ENCODE measurements at regions not wholly inside any gene's neighbourhood (a gene's known extent, or its start where the extent isn't known, plus 50 kb on each side); places are given as distances from the start of the nearest gene placed in this dataset.
A peak's percentile ranks its signal among the peaks of the same experiment; 100 is the strongest.

DNA sequence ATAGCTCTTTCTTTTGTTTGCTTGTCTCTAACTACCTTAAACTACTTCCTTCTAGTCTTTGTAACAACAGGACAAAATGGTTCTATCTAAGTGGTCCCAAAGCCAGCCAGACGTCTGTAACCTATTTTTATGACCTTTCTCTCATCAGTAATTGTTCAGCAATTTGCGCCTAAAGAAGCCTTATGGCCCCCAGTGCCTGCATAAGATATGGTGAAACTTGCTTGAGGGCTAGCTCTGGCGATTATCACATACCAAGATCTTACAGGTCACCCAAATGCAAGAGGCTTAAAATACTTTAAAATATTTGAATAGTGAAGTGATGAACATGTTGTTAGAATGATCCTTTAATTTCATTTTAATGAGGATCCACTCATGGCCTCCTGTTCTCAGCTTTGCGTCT is 369.4 kb downstream of the SOX2 start:
- WGBS (ENCODE audit: insufficient coverage, low lambda C conversion rate), result no CpG with 5 or more reads among the region's 4 CpGs
- Histone ChIP-seq H3K4me1 (ENCODE audit: control insufficient read depth, insufficient read depth, low read length) (no peaks in the 10 kb centered on the region), H3K36me3 (ENCODE audit: control insufficient read depth, insufficient read depth, low read length) (no peaks in the 10 kb centered on the region), H3K9me3 (ENCODE audit: control insufficient read depth, low read depth, low read length) (no peaks in the 10 kb centered on the region), H3K27me3 (ENCODE audit: control insufficient read depth, insufficient read depth, low read length) (no peaks in the 10 kb centered on the region), H3K4me3 (ENCODE audit: low read length) (no peak overlapping the region), H3K27ac (ENCODE audit: low read length) (no peak overlapping the region)
- peak in 1 of 2 donors; percentile 16 for DNase-seq

DNA sequence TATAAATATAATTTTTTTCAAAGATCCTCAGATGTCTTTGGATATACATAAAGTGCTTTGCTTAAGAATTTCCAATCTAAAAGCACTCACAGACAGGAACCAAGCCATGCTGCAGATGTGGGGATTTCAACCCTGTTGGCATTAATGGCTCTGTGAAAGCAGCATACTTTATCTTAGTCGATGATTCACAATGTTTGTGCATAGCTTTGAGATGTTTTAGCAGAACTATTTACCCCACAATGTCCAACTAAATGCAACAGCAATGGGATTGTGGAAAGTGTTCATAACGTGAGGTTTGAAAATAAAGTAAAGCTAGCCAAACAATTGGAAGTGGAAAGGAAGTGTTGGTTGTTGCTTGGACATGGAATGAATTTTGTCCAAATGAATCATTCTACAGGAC is 371.4 kb downstream of the SOX2 start:
- Histone ChIP-seq H3K9me3 (ENCODE audit: control insufficient read depth, low read depth, low read length) (no peaks in the 10 kb centered on the region), H3K27me3 (ENCODE audit: control insufficient read depth, insufficient read depth, low read length) (no peaks in the 10 kb centered on the region), H3K36me3 (ENCODE audit: control insufficient read depth, insufficient read depth, low read length) (no peaks in the 10 kb centered on the region), H3K4me3 (ENCODE audit: low read length) (no peak overlapping the region), H3K4me1 (ENCODE audit: control insufficient read depth, insufficient read depth, low read length) (no peaks in the 10 kb centered on the region), H3K27ac (ENCODE audit: low read length) (no peak overlapping the region)
- DNase-seq, result no peak
- WGBS (ENCODE audit: insufficient coverage, low lambda C conversion rate), result no CpG with 5 or more reads among the region's 2 CpGs

DNA sequence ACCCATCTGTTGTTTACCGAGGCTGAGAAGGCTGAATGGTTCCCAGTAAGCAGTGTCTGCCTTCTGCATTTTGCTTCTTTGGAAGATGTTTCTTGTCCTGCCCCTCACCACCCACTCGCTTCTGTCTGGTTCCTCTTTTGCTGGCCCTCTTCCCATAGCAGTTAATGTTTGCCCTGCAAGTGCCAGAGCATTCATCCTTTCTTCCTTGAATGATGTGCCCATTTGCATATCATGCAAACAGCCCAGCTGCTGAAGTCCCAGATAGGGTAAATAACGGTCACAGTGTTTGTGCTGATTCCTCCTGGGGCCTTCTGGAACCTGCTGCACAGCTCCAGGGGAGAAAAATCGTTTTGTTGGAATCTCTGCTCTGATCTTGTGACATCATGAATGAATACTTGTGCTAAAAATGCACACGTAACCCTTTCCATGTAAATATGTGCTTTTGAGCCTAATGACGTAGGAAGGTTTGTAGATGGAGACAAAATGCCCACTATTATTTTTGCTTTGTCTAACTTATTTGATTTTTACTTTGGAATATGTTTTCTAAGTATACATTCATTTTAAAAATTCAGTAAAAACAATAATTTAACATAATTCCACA is 381.0 kb downstream of the SOX2 start:
- Histone ChIP-seq H3K36me3 (ENCODE audit: control insufficient read depth, insufficient read depth, low read length) (no peaks in the 10 kb centered on the region), H3K27ac (ENCODE audit: low read length) (no peak overlapping the region), H3K27me3 (ENCODE audit: control insufficient read depth, insufficient read depth, low read length) (no peaks in the 10 kb centered on the region), H3K4me3 (ENCODE audit: low read length) (no peak overlapping the region), H3K9me3 (ENCODE audit: control insufficient read depth, low read depth, low read length) (no peaks in the 10 kb centered on the region), H3K4me1 (ENCODE audit: control insufficient read depth, insufficient read depth, low read length) (no peaks in the 10 kb centered on the region)
- DNase-seq, result peak; percentile 19
- 86% methylated on average over 1 of the region's 6 CpGs for WGBS (ENCODE audit: insufficient coverage, low lambda C conversion rate)

DNA sequence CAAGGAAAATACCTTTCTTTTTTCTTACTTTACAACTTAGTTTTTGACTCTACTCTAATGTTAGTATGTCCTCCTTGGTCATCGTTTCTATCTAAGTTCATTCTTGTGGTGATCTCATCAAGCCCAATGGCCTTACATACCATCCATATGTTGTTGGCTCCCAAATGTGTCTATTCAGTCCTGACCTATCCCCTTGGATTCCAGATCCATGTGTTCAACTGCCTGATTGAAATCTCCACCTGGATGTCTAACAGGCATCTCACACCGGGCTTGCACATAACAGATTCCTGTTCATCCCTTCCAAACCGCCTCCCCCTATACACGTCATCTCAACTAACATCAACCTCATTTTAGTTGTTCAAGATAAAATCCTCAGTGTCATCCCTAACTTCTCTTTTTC is 382.6 kb downstream of the SOX2 start:
- no peak overlapping the region for H3K27ac ChIP-seq (ENCODE audit: low read length)
- no peaks in the 10 kb centered on the region for H3K4me1 ChIP-seq (ENCODE audit: control insufficient read depth, insufficient read depth, low read length)
- no peaks in the 10 kb centered on the region for H3K27me3 ChIP-seq (ENCODE audit: control insufficient read depth, insufficient read depth, low read length)
- DNase-seq, result no peak
- WGBS (ENCODE audit: insufficient coverage, low lambda C conversion rate), result 96% methylated on average over 3 of the region's 4 CpGs
- no peaks in the 10 kb centered on the region for H3K36me3 ChIP-seq (ENCODE audit: control insufficient read depth, insufficient read depth, low read length)
- H3K4me3 ChIP-seq (ENCODE audit: low read length), result no peak overlapping the region
- no peaks in the 10 kb centered on the region for H3K9me3 ChIP-seq (ENCODE audit: control insufficient read depth, low read depth, low read length)

DNA sequence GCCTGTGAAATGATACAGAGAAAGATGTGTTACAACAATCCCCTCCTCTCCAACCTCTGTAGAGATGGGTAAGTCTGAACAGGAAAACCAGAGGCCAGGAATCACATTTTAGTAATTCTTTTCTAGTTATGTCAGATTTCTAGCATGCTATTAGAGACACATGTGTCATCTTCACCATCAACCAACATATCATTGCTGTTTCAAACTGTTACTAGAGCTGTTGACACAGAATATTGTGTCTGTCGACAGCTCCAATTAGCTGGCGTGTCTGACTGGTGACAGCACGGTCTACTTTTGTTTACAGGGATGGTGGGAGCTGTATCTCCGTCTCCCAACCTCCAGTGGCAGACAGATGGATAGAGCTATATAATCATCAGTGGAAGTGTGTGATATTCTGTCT is 393.2 kb downstream of the SOX2 start:
- Histone ChIP-seq H3K9me3 (ENCODE audit: control insufficient read depth, low read depth, low read length) (peaks cover 4% of the 10 kb centered on the region), H3K36me3 (ENCODE audit: control insufficient read depth, insufficient read depth, low read length) (no peaks in the 10 kb centered on the region), H3K4me1 (ENCODE audit: control insufficient read depth, insufficient read depth, low read length) (no peaks in the 10 kb centered on the region), H3K4me3 (ENCODE audit: low read length) (no peak overlapping the region), H3K27me3 (ENCODE audit: control insufficient read depth, insufficient read depth, low read length) (no peaks in the 10 kb centered on the region), H3K27ac (ENCODE audit: low read length) (no peak overlapping the region)
- WGBS (ENCODE audit: insufficient coverage, low lambda C conversion rate), result no CpG with 5 or more reads among the region's 4 CpGs
- no peak for DNase-seq

DNA sequence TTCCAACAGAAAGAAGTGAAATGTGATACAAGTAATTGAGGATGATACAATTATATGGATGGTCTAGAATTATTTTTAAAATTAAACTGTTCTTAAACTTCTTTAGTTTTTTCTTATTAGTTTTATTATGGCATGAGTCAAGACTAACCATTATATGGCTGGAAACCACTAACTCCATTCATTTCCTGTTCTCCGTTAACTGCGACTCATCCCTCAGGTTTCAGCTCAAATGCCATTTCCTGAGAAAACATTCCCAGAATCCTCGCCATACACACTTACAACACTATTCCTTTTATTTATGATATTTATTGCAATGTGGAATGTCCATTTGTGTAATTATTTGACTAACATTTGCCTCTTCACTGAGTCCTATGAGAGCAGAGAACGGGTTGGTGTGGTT is 394.1 kb downstream of the SOX2 start:
- H3K4me1 ChIP-seq (ENCODE audit: control insufficient read depth, insufficient read depth, low read length), result no peaks in the 10 kb centered on the region
- 89% methylated on average over 1 of the region's 4 CpGs for WGBS (ENCODE audit: insufficient coverage, low lambda C conversion rate)
- no peak overlapping the region for H3K4me3 ChIP-seq (ENCODE audit: low read length)
- peaks cover 4% of the 10 kb centered on the region for H3K9me3 ChIP-seq (ENCODE audit: control insufficient read depth, low read depth, low read length)
- no peak for DNase-seq
- no peaks in the 10 kb centered on the region for H3K36me3 ChIP-seq (ENCODE audit: control insufficient read depth, insufficient read depth, low read length)
- H3K27ac ChIP-seq (ENCODE audit: low read length), result no peak overlapping the region
- no peaks in the 10 kb centered on the region for H3K27me3 ChIP-seq (ENCODE audit: control insufficient read depth, insufficient read depth, low read length)

DNA sequence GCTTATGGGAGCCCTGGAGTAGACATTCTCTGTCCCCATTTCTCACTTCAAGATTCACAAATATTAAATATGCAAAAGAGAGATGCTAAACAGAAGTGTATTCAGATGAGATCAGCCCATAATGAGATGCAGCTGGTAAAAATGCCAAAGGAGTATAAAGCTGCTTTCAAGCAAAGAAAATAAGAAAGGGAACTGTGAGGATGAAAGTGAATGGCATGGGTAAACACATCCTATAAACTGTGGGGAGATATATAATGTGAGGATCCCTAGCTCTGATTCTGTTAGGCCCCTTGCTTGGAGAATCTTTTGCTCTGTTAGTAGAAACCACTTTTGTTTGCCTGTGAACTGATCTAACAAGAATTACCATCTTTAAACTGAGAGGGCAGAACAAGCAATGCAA is 396.6 kb downstream of the SOX2 start:
- Histone ChIP-seq H3K4me1 (ENCODE audit: control insufficient read depth, insufficient read depth, low read length) (no peaks in the 10 kb centered on the region), H3K4me3 (ENCODE audit: low read length) (no peak overlapping the region), H3K36me3 (ENCODE audit: control insufficient read depth, insufficient read depth, low read length) (no peaks in the 10 kb centered on the region), H3K9me3 (ENCODE audit: control insufficient read depth, low read depth, low read length) (no peaks in the 10 kb centered on the region), H3K27ac (ENCODE audit: low read length) (no peak overlapping the region), H3K27me3 (ENCODE audit: control insufficient read depth, insufficient read depth, low read length) (no peaks in the 10 kb centered on the region)
- no peak for DNase-seq

DNA sequence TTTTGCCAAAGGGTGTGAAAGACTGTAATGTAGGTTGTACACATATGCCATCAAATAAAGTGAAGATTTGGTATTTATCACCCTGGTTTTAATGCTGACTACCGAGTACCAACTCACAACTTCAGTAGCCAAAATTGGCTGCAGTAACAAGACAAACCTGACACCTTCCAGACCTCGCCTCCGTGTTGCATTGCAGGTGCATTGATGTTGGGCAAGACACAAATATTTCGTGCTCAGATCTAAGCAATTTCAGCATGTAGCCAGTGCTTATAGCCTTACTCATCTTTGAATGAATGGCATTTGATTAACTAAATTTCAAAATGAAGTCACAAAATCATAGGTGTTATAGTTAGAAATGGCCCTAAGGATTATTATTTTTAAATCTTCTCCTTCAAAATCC is 400.2 kb downstream of the SOX2 start:
- Histone ChIP-seq H3K27me3 (ENCODE audit: control insufficient read depth, insufficient read depth, low read length) (no peaks in the 10 kb centered on the region), H3K9me3 (ENCODE audit: control insufficient read depth, low read depth, low read length) (no peaks in the 10 kb centered on the region), H3K4me3 (ENCODE audit: low read length) (no peak overlapping the region), H3K36me3 (ENCODE audit: control insufficient read depth, insufficient read depth, low read length) (no peaks in the 10 kb centered on the region), H3K4me1 (ENCODE audit: control insufficient read depth, insufficient read depth, low read length) (no peaks in the 10 kb centered on the region), H3K27ac (ENCODE audit: low read length) (no peak overlapping the region)
- 60% methylated on average over 1 of the region's 4 CpGs for WGBS (ENCODE audit: insufficient coverage, low lambda C conversion rate)
- no peak for DNase-seq

DNA sequence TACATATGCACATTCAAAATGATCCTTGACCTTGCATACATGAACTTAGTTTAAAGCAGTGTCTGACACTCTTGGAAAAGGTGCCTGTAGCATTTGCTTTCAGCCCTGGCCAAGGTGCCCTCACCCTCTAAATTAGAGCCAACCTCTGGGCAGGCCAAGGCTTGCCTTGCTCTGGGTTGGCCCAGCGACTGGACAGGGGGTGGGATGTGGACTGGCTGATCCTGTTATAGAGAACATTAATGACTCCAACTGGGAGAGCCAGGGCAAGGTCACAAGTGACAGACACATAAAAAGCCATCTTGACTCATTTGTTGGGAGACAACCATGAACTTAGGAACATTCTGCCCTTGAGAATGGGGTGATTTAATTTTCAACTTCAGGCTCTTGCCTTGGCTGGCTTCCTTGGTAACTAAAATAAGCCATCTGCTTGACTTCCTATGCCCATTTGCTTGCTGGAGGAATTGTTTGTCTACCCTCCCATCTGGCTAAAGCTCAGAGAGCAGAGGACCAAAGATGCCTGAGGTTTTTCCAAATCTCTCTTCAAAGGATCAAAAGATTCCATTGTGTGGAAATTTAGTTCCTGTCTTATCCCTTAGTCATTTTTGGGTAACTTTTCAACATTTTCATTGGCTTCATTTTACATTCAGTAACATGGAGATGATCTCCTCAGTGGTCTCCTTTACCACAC is 403.7 kb downstream of the SOX2 start:
- WGBS (ENCODE audit: insufficient coverage, low lambda C conversion rate), result no CpG with 5 or more reads among the region's 1 CpG
- no peak overlapping the region for H3K4me3 ChIP-seq (ENCODE audit: low read length)
- no peaks in the 10 kb centered on the region for H3K4me1 ChIP-seq (ENCODE audit: control insufficient read depth, insufficient read depth, low read length)
- H3K27ac ChIP-seq (ENCODE audit: low read length), result no peak overlapping the region
- no peaks in the 10 kb centered on the region for H3K27me3 ChIP-seq (ENCODE audit: control insufficient read depth, insufficient read depth, low read length)
- no peaks in the 10 kb centered on the region for H3K9me3 ChIP-seq (ENCODE audit: control insufficient read depth, low read depth, low read length)
- no peak for DNase-seq
- H3K36me3 ChIP-seq (ENCODE audit: control insufficient read depth, insufficient read depth, low read length), result no peaks in the 10 kb centered on the region

DNA sequence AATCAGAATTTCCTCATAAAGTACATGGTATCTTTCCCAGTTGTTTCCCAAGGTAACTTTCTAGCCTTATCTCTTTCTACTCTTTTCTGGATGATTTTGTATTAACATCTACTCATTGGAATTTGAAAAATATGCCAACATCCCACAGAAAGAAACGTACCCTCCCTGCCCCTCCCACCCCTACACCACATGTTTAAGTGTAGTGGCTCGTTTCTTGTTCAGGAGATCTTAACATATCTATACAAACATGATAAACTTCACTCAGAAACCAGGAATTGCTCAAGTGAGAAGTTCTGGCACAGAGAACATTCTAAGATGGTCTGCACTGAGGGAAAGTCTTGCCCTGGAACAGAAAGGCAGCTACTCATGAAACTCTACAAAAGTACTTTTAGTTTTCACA is 404.7 kb downstream of the SOX2 start:
- Histone ChIP-seq H3K27me3 (ENCODE audit: control insufficient read depth, insufficient read depth, low read length) (no peaks in the 10 kb centered on the region), H3K27ac (ENCODE audit: low read length) (no peak overlapping the region), H3K4me3 (ENCODE audit: low read length) (no peak overlapping the region), H3K4me1 (ENCODE audit: control insufficient read depth, insufficient read depth, low read length) (no peaks in the 10 kb centered on the region), H3K36me3 (ENCODE audit: control insufficient read depth, insufficient read depth, low read length) (no peaks in the 10 kb centered on the region), H3K9me3 (ENCODE audit: control insufficient read depth, low read depth, low read length) (no peaks in the 10 kb centered on the region)
- no peak for DNase-seq
- no CpG with 5 or more reads among the region's 2 CpGs for WGBS (ENCODE audit: insufficient coverage, low lambda C conversion rate)

DNA sequence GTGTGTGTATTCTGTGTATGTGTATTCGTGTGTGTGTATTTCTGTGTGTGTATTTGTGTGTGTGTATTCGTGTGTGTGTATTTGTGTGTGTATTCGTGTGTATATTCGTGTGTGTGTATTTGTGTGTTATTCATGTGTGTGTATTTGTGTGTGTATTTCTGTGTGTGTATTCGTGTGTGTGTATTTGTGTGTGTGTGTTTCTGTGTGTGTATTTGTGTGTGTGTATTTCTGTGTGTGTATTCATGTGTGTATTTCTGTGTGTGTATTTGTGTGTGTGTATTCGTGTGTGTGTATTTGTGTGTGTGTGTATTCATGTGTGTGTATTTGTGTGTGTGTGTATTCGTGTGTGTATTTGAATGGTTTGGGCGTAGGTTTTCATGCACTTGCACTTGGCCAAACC is 405.4 kb downstream of the SOX2 start:
- H3K27ac ChIP-seq (ENCODE audit: low read length), result no peak overlapping the region
- whole genome bisulfite sequencing (ENCODE audit: insufficient coverage, low lambda C conversion rate), result no CpG with 5 or more reads among the region's 8 CpGs
- no peaks in the 10 kb centered on the region for H3K9me3 ChIP-seq (ENCODE audit: control insufficient read depth, low read depth, low read length)
- DNase-seq, result no peak
- no peak overlapping the region for H3K4me3 ChIP-seq (ENCODE audit: low read length)
- no peaks in the 10 kb centered on the region for H3K27me3 ChIP-seq (ENCODE audit: control insufficient read depth, insufficient read depth, low read length)
- no peaks in the 10 kb centered on the region for H3K4me1 ChIP-seq (ENCODE audit: control insufficient read depth, insufficient read depth, low read length)
- H3K36me3 ChIP-seq (ENCODE audit: control insufficient read depth, insufficient read depth, low read length), result no peaks in the 10 kb centered on the region
